ENCODE measurements at regions not wholly inside any gene's neighbourhood (a gene's known extent, or its start where the extent isn't known, plus 50 kb on each side); places are given as distances from the start of the nearest gene placed in this dataset.
"Not testable (repeated sequence)": the region's sequence is repeated elsewhere in the genome, so short reads cannot be mapped to it uniquely, and the experiment has no call there.

DNA sequence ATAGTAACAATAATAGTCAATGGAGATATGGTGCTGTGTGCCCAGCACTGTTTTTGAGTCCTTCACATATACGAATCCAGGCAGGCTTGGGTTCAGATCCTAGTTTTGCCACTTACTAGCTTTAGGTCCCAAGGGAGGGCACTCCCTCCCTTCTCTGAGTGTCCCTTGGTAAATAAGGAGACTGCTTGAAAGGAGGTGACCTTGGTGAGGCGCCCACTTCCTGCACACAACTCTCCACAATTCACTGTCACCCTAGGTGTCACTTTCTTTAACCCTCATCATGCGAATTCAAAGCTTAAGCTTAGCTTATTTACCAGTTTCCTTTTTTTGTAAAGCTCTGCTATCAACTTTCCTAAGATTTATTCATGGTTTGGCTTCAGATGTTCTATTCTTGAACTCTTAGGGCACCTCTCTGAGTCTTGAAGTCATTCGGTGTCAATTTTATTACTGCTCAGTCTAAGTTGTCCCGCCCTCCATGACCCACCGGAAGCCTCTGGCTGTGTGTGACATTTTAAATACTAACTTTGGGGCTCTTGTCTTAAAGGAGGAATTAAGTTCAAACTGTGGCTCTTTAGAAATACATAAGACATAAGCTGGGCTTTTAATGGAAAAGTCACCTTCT is 170.7 kb upstream of the ZNF618 start:
- no peak for DNase-seq

DNA sequence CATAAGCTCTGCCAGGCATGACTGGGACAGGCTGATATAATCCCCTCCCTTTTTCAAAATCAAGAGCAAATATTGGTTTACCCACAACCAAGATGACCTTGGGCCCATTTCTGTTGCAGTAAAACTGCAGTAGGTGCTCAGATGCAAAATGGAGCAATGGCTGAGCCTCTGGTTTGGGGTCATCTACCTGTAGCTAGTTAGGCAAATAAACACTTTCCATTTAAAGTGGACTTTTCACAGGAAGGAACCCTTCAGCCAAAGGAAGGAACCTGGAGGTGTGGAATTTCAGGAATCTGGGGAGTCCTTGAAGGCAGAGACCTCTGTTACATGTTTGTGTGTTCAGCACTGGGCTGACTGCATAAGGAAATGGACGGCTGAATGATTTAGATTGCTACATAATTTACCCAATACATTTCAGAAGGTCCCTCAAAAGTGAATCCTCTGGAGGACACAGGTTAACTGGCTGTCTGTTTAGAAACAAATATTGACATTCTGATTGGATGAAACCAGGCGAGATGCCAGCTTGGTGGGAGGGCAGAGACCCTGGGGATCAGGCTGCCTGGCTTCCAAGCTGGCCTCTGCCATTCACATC is 170.1 kb upstream of the ZNF618 start:
- DNase-seq = no peak

DNA sequence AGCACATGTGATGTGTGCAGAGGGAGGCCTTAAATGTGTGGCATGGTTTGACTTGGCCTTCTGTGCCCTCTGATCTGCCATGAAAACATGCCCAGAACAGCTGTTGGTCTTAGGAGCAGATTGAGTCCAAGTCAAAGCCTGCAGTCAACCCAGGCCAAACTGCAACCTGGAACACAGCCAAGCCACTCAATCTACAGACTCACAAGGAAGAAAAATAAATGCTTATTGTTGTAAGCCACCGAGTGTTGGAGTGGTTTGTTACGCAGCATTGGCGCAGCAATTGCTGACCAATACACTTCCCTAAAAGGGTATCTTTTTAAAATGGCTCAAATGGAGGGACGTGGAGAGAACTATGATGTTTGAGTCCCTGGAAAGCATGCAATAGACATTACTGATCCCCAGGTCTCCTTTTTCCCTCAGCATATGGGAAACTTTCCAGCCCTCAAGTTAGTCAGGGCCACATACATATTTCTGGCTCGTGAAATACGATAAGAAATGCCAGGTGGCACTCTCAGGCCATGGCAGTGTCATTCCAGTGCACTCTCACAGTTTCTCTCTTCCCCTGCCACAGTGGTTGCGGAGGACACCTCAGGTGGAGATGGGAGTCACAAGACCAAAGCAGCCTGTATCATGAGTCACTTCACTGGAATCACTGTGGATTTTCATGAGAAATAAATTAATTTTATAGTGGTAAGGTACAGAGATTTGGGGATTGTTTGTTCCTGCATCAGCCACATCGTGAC is 168.0 kb upstream of the ZNF618 start:
- no peak for DNase-seq

DNA sequence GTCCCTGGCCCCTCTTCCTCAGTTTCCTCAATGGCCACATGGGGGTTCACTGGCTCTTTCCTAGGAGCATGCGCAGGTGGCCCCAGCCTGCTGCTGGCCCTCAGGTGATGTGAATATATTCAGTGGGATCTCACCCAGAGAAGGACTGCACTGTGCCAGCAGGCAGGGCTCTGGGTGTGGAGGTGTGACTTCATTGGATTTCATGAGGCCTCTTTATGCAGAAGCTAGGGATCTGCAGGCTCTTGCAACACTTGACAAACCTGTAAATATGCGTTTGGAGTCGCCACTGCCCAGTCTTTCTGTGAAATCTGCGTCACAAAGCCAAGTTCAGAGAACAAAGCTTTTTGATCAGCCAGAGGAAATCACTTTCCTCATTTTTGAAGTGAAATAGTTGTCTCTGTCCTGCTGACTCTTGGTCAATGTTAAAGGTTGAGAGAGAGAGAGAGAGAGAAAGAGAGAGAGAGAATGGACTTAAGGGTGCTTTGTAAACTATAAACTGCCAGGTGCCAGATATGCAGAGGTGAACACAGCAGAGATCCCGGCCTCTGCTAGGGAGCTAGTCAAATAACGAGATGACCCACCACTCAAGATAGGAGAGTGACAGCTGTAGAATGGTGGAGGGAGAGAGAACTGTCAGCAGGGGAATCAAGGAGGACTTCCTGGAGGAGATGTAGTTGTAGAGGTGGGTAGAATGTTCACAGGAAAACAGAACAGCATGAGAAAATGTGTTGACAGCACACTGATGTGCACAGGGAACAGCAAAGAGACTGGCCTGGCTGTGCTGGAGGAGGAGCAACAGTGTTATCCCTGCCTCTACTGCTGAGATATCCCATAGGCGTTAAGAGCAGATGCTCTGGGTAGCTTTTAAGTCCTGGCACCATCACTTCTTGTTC is 167.0 kb upstream of the ZNF618 start:
- DNase-seq = no peak

DNA sequence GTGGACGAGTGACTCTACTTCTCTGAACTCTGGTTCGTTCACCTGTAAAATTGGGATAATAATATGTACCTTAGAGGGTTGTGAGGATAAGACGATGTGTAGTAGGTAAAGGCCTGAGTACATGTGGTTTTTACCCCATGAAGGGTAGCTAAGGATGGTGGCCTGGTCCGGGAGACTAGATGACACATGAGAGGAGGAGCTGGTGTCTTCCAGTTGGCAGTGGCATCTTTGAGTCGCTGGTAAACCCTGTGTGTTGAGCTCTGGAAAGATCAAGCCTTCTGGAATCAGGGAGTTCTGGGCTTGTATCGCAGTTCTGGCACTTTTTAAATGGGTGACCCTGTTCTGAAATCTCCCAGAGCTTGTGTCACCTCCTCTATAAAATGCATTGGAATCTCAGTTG is 166.4 kb upstream of the ZNF618 start:
- DNase-seq = no peak

DNA sequence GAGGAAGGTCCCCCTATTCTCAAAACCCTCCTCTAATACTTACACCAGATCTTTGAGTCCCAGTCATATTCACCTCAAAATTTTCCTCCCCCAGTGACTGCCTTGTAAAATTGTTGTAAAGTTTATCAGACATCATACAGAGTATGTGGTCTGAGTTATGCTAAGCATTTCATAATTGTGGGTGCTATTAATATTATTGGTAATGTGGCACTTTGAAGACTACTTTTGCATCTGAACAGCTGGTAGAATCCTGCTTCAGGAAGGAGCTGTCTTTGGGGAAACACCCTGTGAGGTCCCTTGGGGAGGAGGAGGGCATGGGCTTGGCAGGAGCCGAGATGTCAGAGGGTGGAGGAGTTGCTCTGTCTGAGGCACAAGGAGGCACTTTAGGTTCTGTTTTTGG is 164.9 kb upstream of the ZNF618 start:
- no peak for DNase-seq

DNA sequence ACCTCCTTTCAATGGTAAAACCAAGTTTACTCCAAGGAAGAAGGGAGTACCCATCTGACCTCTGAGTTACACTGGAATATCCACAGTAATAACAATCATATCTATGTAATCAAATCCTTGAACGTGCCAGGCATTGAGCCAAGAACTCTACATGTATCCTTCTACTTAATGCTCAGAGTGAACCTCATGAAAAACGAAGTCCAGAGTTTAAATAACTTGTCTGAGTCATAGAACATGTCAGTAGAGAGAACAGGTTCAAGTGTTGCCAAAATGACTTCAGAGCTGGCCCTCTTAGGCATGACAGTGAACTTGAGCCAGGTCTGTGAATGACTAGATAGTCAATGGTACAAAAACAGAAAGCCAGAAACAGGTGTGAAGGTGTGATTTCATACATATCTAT is 164.1 kb upstream of the ZNF618 start:
- DNase-seq = no peak

DNA sequence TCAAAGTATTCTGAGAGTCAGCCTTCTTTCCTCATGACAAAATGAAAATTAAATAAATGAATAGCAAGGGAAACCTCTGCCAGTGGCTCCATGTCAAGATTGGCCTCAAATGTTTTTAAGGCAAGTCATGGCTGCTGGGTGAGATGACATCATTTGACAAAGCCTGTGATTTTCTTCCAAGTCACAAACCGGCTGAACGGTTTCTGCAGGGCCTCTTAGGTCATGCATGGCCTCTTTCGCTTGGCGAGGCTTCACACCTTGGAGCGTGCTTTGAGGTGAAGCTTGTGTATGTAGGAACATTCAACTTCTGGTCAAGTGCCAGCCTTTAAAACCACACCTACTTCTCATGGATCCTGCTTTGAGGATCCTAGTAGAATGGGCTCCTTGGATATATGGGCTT is 161.0 kb upstream of the ZNF618 start:
- no peak for DNase-seq

DNA sequence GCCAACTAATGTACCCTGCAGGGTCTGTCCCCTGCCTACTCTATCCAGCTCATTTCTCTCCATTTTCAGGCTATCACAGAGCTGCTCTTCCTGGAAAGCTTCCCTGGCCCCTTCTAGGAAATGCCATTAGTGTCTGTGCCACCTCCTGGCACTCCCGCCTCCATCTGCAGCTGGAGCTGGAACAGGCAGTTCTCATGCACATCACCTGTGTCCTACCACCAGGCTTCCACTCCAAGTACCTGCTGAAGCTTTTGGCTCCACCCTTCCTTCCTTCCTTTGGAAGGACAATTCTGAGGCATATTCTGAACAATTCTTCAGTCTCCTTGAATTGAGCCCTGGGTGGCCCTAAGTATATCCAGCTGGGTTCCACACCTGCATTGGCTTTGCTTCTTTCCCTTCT is 156.2 kb upstream of the ZNF618 start:
- no peak for DNase-seq

DNA sequence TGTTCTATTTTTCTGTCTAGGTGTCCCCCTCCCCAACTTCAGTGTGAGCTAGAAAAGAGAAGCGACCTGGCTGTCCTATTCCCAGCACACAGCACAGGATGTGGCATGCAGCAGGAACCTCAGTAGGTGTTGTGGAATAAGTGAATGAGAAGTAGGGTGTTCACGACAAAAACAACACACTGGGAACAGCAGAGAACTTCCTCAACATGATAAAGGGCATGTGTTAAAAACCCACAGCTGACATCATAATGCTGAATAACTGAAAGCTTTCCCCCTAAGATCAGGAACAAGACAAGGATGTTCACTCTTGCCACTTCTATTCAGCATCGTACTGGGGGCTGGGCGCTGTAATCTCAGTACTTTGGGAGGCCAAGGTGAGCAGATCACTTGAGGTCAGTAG is 155.6 kb upstream of the ZNF618 start:
- no peak for DNase-seq

DNA sequence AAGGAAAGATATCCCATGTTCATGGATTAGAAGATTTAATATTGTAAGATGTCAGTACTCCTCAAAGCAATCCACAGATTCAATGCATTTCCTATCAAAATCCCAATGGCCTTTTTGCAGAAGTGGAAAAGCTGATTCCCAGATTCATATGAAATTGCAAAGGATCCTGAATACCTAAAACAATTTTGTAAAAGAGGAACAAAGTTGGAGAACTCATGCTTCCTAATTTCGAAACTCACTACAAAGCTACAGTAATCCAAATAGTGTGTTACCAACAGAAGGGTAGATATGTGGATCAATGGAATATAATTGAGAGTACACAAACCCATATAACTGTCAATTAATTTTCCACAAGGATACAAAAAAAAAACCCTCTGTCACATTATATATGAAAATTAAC is 154.3 kb upstream of the ZNF618 start:
- DNase-seq = no peak

DNA sequence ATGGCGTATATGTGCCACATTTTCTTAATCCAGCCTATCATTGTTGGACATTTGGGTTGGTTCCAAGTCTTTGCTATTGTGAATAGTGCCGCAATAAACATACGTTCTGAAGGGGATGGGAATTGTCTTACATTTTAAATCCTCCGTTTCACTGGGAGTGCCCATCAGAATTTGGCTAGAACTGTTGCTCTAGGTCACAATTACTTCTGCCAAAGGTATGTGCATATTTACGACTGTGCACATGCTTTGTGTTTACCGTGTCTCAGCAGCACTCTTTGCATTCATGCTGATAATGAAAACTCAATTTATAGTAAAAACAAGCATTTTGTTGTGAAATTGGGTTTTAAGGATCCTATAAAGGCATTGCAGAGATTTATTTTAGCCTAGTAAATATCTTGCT is 151.9 kb upstream of the ZNF618 start:
- DNase-seq = no peak

DNA sequence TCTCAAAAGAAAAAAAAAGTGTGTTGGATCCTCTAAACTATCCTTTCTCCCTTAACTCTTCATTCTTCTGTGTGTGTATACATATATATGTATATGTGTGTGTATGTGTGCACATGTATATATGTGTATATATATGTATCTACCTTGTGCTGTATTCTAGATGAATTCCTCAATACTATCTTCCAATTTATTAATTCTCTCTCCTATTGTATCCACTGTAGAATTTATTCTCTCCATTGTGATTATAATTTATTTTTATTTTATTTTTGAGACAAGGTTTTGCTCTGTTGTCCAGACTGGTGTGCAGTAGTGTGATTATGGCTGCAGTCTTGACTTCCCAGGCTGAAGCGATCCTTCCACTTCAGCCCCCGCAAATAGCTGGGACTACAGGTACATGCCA is 147.1 kb upstream of the ZNF618 start:
- no peak for DNase-seq

DNA sequence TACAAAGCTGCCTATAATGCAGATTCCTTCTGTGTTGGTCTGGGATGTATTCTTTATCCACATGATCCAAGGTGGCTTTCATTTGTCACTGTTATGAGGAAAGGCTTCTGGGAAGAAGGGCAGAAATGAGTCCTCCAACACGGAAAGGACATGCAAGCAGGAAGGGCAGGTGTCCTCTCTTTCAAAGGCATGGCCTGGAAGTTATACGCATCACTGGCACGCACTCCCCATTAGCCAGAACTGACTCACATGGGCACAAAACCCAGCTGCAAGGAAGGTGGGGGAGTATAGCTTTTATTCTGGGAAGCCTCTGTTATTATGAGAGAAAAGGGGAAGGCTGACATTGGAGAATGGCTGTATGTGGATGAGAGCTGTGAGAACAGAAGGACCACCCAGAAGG is 141.3 kb upstream of the ZNF618 start:
- no peak for DNase-seq

DNA sequence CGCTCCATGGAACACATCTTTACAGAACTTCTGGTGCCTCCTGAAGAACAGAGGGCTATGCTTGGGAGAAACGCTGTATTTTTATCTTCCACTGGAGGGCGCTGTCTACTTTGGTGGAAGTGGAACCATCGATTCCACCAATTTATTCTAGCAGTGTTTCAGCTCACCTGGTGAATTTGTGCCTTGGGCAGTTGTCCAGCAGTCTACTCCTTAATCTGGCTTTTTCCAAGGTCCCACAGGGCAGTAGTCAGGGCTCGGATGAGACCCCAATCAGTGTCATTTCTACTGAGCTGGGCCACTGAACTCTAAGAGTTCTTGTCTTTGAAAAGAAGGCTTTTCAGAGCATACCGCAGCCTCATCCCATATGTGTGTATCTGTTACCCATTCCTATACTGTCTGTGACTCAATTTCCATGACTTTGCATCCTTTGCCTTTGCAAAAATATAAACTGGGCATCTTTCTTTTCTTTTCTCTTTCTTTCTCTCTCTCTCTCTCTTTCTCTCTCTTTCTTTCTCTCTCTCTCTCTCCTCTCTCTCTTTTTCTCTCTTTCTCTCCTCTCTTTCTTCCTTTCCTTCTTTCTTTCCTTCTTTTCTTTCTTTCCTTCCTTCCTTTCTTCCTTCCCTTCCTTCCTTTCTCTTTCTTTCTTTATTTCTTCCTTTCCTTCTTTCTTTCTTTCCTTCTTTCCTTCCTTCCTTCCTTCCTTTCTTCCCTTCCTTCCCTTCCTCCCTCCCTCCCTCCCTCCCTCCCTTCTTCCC is 138.4 kb upstream of the ZNF618 start:
- DNase-seq = peak; percentile 55

DNA sequence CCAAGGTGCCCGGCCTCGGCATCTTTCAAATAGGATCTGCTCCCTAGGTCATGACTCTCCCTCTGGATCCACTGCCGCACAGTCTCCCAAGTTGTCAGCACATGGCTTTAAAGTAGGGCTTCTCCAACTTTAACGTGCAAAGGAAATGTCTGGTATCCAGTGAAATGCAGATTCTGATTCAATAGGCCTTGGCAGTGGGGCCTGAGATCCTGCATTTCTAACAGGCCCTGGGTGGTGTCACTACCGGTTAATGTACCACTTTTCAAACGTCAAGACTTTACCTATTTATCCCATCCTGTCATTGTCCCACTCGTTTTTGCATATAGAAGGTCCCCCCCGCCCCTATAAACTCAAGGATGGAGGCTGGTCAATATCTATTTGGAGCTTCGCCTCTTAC is 137.6 kb upstream of the ZNF618 start:
- no peak for DNase-seq

DNA sequence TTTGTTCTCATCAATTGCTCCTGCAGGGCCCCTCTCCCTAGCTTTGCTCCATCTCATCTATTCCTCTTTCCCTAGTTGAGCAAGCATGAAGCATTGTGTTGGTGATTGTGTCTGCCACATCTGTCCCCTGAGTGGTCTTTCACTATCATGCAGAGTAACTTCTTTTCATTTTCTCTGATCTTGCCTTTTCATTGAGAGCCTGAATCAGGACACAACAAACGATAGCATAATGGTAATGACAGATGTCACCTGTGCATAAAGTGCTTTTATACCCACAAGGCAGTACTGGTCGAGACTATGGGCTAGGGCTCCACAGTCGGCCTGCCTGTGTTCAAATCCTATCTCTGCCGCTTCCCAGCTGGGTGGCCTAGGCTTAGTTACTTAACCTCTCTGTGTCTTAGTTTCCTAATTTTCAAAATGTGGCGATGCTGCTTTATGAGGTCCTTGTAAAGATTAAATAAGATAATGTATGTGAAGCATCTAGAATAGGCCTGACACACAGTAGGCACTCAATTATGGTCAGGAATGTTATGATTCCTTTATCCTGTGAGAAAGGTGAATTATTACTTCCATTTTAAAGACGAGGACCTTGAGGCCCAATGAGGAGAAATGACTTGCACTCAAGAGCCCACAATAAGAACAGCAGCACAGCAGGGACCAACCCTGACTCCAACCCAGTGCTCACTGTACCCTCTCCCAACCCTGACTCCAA is 137.1 kb upstream of the ZNF618 start:
- no peak for DNase-seq

DNA sequence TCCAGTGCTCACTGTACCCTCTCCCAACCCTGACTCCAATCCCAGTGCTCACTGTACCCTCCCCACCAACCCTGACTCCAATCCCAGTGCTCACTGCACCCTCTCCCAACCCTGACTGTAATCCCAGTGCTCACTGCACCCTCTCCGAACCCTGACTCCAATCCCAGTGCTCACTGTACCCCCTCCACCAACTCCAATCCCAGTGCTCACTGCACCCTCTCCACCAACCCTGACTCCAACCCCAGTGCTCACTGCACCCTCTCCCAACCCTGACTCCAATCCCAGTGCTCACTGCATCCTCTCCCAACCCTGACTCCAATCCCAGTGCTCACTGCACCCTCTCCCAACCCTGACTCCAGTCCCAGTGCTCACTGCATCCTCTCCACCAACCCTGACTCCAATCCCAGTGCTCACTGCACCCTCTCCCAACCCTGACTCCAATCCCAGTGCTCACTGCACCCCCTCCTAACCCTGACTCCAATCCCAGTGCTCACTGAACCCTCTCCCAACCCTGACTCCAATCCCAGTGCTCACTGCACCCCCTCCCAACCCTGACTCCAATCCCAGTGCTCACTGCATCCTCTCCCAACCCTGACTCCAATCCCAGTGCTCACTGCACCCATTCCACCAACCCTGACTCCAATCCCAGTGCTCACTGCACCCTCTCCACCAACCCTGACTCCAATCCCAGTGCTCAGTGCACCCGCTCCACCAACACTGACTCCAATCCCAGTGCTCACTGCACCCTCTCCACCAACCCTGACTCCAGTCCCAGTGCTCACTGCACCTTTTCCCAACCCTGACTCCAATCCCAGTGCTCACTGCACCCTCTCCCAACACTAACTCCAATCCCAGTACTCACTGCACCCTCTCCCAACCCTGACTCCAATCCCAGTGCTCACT is 136.3 kb upstream of the ZNF618 start:
- DNase-seq = not testable (repeated sequence)

DNA sequence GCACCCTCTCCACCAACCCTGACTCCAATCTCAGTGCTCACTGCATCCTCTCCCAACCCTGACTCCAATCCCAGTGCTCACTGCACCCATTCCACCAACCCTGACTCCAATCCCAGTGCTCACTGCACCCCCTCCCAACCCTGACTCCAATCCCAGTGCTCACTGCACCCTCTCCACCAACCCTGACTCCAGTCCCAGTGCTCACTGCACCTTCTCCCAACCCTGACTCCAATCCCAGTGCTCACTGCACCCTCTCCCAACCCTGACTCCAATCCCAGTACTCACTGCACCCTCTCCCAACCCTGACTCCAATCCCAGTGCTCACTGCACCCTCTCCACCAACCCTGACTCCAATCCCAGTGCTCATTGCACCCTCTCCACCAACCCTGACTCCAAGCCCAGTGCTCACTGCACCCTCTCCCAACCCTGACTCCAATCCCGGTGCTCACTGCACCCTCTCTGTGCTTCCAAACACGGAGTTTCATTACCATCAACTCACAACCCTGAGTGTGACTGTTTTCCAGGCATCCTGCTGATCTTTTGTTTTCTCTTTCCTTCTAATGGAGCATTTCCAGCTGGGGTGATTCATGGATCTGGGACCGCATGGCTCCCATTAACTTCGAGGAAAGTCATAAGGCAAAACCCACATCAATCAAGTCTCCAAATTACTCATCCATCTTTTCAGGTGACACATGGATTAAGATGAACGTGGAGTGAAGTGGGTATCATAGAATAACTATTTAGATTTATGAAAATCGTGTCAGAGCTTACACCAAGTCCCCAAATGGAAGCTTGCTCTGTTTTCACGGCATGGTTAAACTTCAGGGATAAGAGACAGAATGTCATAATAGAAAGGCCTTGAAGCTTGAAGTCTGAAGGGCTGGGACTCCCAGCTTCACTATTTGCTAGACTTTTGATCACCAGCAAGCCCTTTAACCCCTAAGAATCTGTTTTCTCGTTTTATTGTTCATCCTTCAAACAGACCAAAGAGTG is 135.3 kb upstream of the ZNF618 start:
- not testable (repeated sequence) for DNase-seq

Data from right kidney (tissue), 1 donor.